K562 (cell line): ENCODE measurements at regions not wholly inside any gene's neighbourhood (a gene's known extent, or its start where the extent isn't known, plus 50 kb on each side); places are given as distances from the start of the nearest gene placed in this dataset.

Experiments
- ATAC-seq: fragments of 200-7000 bp; cut with Tn5 transposase; 3 replicates; pipeline ENCODE4 v1.9.1; 2020; ENCODE audit warnings: moderate library complexity
- BruUV-seq: library from RNA; stranded (reverse); fragments of 400-500 nt; replicated peaks from 2 replicates; lab custom pipeline; 2021; lab: Mats Ljungman, UMichigan
- CTCF ChIA-PET: fragments of 300-600 bp; formaldehyde crosslinking; extraction: SDS; loops from one replicate; lab custom pipeline; 2021; ENCODE audit warnings: low intra/inter-chr PET ratio; lab: Yijun Ruan, JAX
- POLR2A ChIA-PET: fragments of 300-600, 350-650 bp; sonication (Branson Sonifier 250); formaldehyde crosslinking; extraction: SDS; loops from one replicate; lab custom pipeline; 2021; ENCODE audit warnings: antibody characterized with exemption, inconsistent platforms; lab: Yijun Ruan, JAX
- DNase-seq, 4 experiments: peaks; one replicate each; pipeline versions ENCODE4 v3.0.0 to v3.0.0-alpha.2; 2011 to 2018; ENCODE audit warnings: low spot score in 3 of 4, mixed read lengths in 3 of 4; ENCODE audit errors: extremely low read depth in 1 of 4
- FAIRE-seq: peaks from 2 replicates; lab custom pipeline; 2011; peaks lifted over from hg19 to GRCh38; lab: Jason Lieb, UNC
- H2AFZ ChIP-seq: 2 replicates; pipeline ENCODE4 v1.6.0; 2011; ENCODE audit warnings: low read depth, low read length, control low read depth, inconsistent platforms
- H3K27ac ChIP-seq: fragments of 200-600 bp; 3 replicates; pipeline ENCODE4 v1.8.0; 2011; ENCODE audit warnings: low read depth, mild to moderate bottlenecking, control low read depth, inconsistent platforms, low read length, moderate library complexity, mixed read lengths; ENCODE audit errors: extremely low read depth
- H3K27me3 ChIP-seq, 2 experiments: fragments of 300-600 bp in 1 of 2; 2 replicates in 1 of 2; 3 replicates in 1 of 2; pipeline versions ENCODE4 v1.6.0 to v1.8.0; 2011; ENCODE audit warnings: inconsistent platforms in 2 of 2, low read length in 2 of 2, mild to moderate bottlenecking in 1 of 2, mixed read lengths in 1 of 2, moderate library complexity in 1 of 2; ENCODE audit not compliant: control insufficient read depth in 2 of 2, insufficient read depth in 2 of 2
- H3K36me3 ChIP-seq: fragments of 300-600 bp; 3 replicates; pipeline ENCODE4 v1.8.0; 2011; ENCODE audit warnings: mild to moderate bottlenecking, low read length, inconsistent platforms; ENCODE audit not compliant: control insufficient read depth, insufficient read depth
- H3K4me1 ChIP-seq, 2 experiments: fragments of 200-600 bp in 1 of 2; replicated peaks in 1 of 2; 2 replicates in 1 of 2; 3 replicates in 1 of 2; pipeline versions ENCODE4 v1.5.1 to v1.8.0; 2011; ENCODE audit warnings: inconsistent platforms in 2 of 2, low read length in 2 of 2, mild to moderate bottlenecking in 1 of 2, mixed read lengths in 1 of 2, moderate library complexity in 1 of 2; ENCODE audit not compliant: control insufficient read depth in 2 of 2, insufficient read depth in 2 of 2
- H3K4me2 ChIP-seq: 2 replicates; pipeline ENCODE4 v1.6.1; 2011; ENCODE audit warnings: low read length, control low read depth, inconsistent platforms, mixed read lengths; ENCODE audit not compliant: insufficient read depth
- H3K4me3 ChIP-seq: fragments of 200-600 bp; sonication (generic), shearing (Covaris generic); 2 replicates; pipeline ENCODE4 v1.5.1; 2016; ENCODE audit warnings: control low read depth, inconsistent platforms
- H3K79me2 ChIP-seq: fragments of 200-600 bp; 3 replicates; pipeline ENCODE4 v1.8.0; 2011; ENCODE audit warnings: low read length, inconsistent platforms; ENCODE audit not compliant: control insufficient read depth, insufficient read depth
- H3K9ac ChIP-seq, 2 experiments: 2 replicates each; pipeline versions ENCODE4 v1.6.0 to v1.6.1; 2011; ENCODE audit warnings: low read depth in 2 of 2, low read length in 2 of 2, control low read depth in 1 of 2, inconsistent platforms in 1 of 2, mild to moderate bottlenecking in 1 of 2, mixed read lengths in 1 of 2; ENCODE audit not compliant: insufficient read depth in 1 of 2
- H3K9me1 ChIP-seq: one replicate; pipeline ENCODE4 v1.6.0; 2011; ENCODE audit warnings: inconsistent platforms, mild to moderate bottlenecking, low read length, moderate library complexity; ENCODE audit not compliant: control insufficient read depth, insufficient read depth
- H3K9me3 ChIP-seq: replicated peaks from 2 replicates; pipeline ENCODE4 v1.5.1; 2011; ENCODE audit warnings: low read depth, low read length, inconsistent platforms; ENCODE audit not compliant: control insufficient read depth, insufficient read depth
- H4K20me1 ChIP-seq: replicated peaks from 2 replicates; pipeline ENCODE4 v1.6.1; 2011; ENCODE audit warnings: low read length, inconsistent platforms, mixed read lengths; ENCODE audit not compliant: control insufficient read depth, insufficient read depth
- FOSL1 ChIP-seq: fragments of 200-800 bp; sonication (Bioruptor generic); conservative IDR thresholded peaks from 2 replicates; pipeline ENCODE4 v1.6.1; 2016; ENCODE audit warnings: missing genetic modification characterization, missing compliant biosample characterization
- MEIS2 ChIP-seq: fragments of 450-650 bp; IDR thresholded peaks from 2 replicates; pipeline ENCODE4 v1.6.1; 2014; ENCODE audit warnings: mild to moderate bottlenecking; ENCODE audit not compliant: partially characterized antibody
- PCBP2 ChIP-seq: fragments of 200-400 bp; formaldehyde crosslinking; IDR thresholded peaks from 2 replicates; pipeline ENCODE4 v1.6.1; 2018; ENCODE audit warnings: low read length, low read depth, mild to moderate bottlenecking, moderate library complexity; ENCODE audit not compliant: poor library complexity, severe bottlenecking
- RBFOX2 ChIP-seq: fragments of 200-400 bp; formaldehyde crosslinking; IDR thresholded peaks from 2 replicates; pipeline ENCODE4 v1.6.1; 2017; ENCODE audit warnings: low read depth, mild to moderate bottlenecking, low read length, moderate library complexity
- RBM17 ChIP-seq: fragments of 200-400 bp; formaldehyde crosslinking; IDR thresholded peaks from 2 replicates; pipeline ENCODE4 v1.6.1; 2017; ENCODE audit warnings: low read depth, mild to moderate bottlenecking, low read length, borderline replicate concordance
- TEAD2 ChIP-seq: fragments of 450-650 bp; IDR thresholded peaks from 2 replicates; pipeline ENCODE4 v1.6.1; 2016; ENCODE audit warnings: missing genetic modification characterization, control low read depth, missing compliant biosample characterization
- ZNF253 ChIP-seq: fragments of 250-450 bp; sonication (Bioruptor Pico); conservative IDR thresholded peaks from 2 replicates; pipeline ENCODE4 v1.6.1; 2021; ENCODE audit warnings: mild to moderate bottlenecking
- WGBS: fragments of 100-300 bp; shearing (Covaris generic); methylation state at CpG from one replicate; pipeline ENCODE4 v1.1.6; 2016; ENCODE audit warnings: low coverage, mixed read lengths; ENCODE audit not compliant: insufficient coverage; ENCODE audit errors: missing lambda C conversion rate; 5-methylcytosine and 5-hydroxymethylcytosine counted together
- in situ Hi-C: fragments of 300-500 bp; cut with MboI; formaldehyde crosslinking; loops from 4 replicates; pipeline ENCODE4 v1.15.0; 2018; ENCODE audit warnings: inconsistent platforms, mixed read lengths
- intact Hi-C: fragments of 100-400 bp; cut with micrococcal nuclease; formaldehyde crosslinking; loops from 2 replicates; pipeline ENCODE4 v1.14.2; 2022
- TF ChIP-seq, protein P1 (sequence below), 2 experiments: IDR thresholded peaks in 1 of 2; conservative IDR thresholded peaks in 1 of 2; 2 replicates each; pipeline ENCODE4 v1.6.1; 2016; ENCODE audit warnings: low read depth in 2 of 2, mild to moderate bottlenecking in 1 of 2, missing compliant biosample characterization in 1 of 2, missing genetic modification characterization in 1 of 2, moderate library complexity in 1 of 2

DNA sequence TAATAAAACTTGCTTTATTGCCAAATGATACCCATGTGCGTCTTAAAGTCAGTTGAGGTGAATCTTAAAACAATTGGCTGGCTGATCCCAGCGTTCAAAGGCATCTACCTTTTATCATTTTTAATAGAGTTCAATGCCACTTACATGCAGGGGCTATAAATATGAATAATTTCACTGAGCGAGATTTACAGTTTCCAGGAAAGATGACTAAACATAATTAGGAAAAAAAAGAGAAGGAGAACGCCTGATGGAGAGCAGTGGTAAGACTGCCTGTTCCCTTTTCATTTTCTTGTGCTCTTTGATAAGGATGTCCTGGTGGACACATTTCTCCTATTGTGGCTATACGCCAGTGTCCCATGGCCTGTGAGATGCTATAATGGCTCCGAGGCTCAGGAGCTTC, 139.9 kb upstream of the SLC22A23 start:
- no peak for FAIRE-seq
- H3K9me1 ChIP-seq, result no peaks in the 10 kb centered on the region
- H3K27me3 ChIP-seq, result peaks cover 22 to 24% of the 10 kb centered on the region in 2 experiments
- DNase-seq, result peak in 1 of 4 experiments; percentile 7
- CTCF ChIA-PET, result no interaction called here
- H3K4me2 ChIP-seq, result no peak overlapping the region
- no peaks in the 10 kb centered on the region; the same call in 1 of the 2 replicates for H3K9me3 ChIP-seq
- H3K27ac ChIP-seq, result no peak overlapping the region
- H3K36me3 ChIP-seq, result no peaks in the 10 kb centered on the region
- POLR2A ChIA-PET, result no interaction called here
- H3K4me3 ChIP-seq, result no peak overlapping the region
- BruUV-seq, result no TSS peak
- H3K9ac ChIP-seq, result no peak overlapping the region
- in situ Hi-C loops, result loop anchor here (10.0 kb wide), 1 partner anchor 312 kb away; no protein-coding TSS in a partner anchor
- H3K4me1 ChIP-seq, result no peaks in the 10 kb centered on the region
- no peak overlapping the region for H2AFZ ChIP-seq
- H3K79me2 ChIP-seq, result no peaks in the 10 kb centered on the region
- TF ChIP-seq, protein P1, sequence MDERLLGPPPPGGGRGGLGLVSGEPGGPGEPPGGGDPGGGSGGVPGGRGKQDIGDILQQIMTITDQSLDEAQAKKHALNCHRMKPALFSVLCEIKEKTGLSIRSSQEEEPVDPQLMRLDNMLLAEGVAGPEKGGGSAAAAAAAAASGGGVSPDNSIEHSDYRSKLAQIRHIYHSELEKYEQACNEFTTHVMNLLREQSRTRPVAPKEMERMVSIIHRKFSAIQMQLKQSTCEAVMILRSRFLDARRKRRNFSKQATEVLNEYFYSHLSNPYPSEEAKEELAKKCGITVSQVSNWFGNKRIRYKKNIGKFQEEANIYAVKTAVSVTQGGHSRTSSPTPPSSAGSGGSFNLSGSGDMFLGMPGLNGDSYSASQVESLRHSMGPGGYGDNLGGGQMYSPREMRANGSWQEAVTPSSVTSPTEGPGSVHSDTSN (CRISPR knock-in tag; IDR thresholded peaks at IDR 0.05; ENCODE audit: low read depth), result no peak
- TF ChIP-seq, protein P1 (tag; conservative IDR thresholded peaks at IDR 0.05; ENCODE audit: low read depth), result peak; percentile 40
- TF ChIP-seq PCBP2 (no peak), RBFOX2 (no peak), MEIS2 (peak; percentile 62), ZNF253 (CRISPR knock-in tag) (no peak), RBM17 (no peak), TEAD2 (tag) (no peak), FOSL1 (tag) (0 out of 2 replicates have a peak, but pooled peaks have one; percentile 33)
- no peaks in the 10 kb centered on the region for H4K20me1 ChIP-seq
- WGBS, result 2% methylated on average over 6 of the region's 6 CpGs
- no peak for ATAC-seq
- intact Hi-C loops, result no loop called here
